ENCODE measurements at regions not wholly inside any gene's neighbourhood (a gene's known extent, or its start where the extent isn't known, plus 50 kb on each side); places are given as distances from the start of the nearest gene placed in this dataset.

- TF ChIP-seq MLX (CRISPR knock-in tag; IDR thresholded peaks at IDR 0.05) (no peak), MXD4 (CRISPR knock-in tag; IDR thresholded peaks at IDR 0.05; ENCODE audit: borderline replicate concordance) (no peak), ZNF671 (CRISPR knock-in tag; IDR thresholded peaks at IDR 0.05) (no peak), ZNF121 (CRISPR knock-in tag; IDR thresholded peaks at IDR 0.05) (no peak), NFE2L1 (CRISPR knock-in tag; IDR thresholded peaks at IDR 0.05) (no peak), NR3C1 (CRISPR knock-in tag; conservative IDR thresholded peaks at IDR 0.05; ENCODE audit: low read depth) (no peak), ZNF317 (CRISPR knock-in tag; IDR thresholded peaks at IDR 0.05; ENCODE audit: borderline replicate concordance, low read depth) (no peak), IRF2 (CRISPR knock-in tag; IDR thresholded peaks at IDR 0.05; ENCODE audit: borderline replicate concordance, low read depth) (no peak), TCF7 (CRISPR knock-in tag; IDR thresholded peaks at IDR 0.05; ENCODE audit: low read depth) (no peak), NR2C2 (CRISPR knock-in tag; IDR thresholded peaks at IDR 0.05) (no peak), HMGA2 (CRISPR knock-in tag; IDR thresholded peaks at IDR 0.05) (no peak)
Measured at GRCh38 chr14:29140016-29140415, 373.4 kb downstream of the FOXG1 start (continued).

GRCh38 chr14:29144621-29145020, 378.0 kb downstream of the FOXG1 start:
- Mint-ChIP-seq H3K4me1 (no peaks in the 10 kb centered on the region), H3K27me3 (ENCODE audit: low read depth) (no peaks in the 10 kb centered on the region), H3K4me3 (no peak overlapping the region), H3K36me3 (no peaks in the 10 kb centered on the region), H3K27ac (no peak overlapping the region), H3K9me3 (peaks cover 4% of the 10 kb centered on the region; the same call in 1 of the 2 replicates)
- POLR2A ChIA-PET, result interaction anchor here (0.6 kb wide), 1 partner anchor 378 kb away, joined by 5 read pairs; the partner anchor contains the start of gene FOXG1
- no peak for ATAC-seq
- DNase-seq (ENCODE audit: low spot score), result no peak
- CTCF ChIA-PET, result no interaction called here
- TF ChIP-seq NFATC4 (CRISPR knock-in tag; IDR thresholded peaks at IDR 0.05) (no peak), GABPB1 (CRISPR knock-in tag; IDR thresholded peaks at IDR 0.05) (no peak), TEAD1 (CRISPR knock-in tag; IDR thresholded peaks at IDR 0.05) (no peak), ZNF138 (CRISPR knock-in tag; conservative IDR thresholded peaks at IDR 0.05) (no peak), RELA (CRISPR knock-in tag; IDR thresholded peaks at IDR 0.05; ENCODE audit: borderline replicate concordance) (no peak), HMGXB4 (CRISPR knock-in tag; IDR thresholded peaks at IDR 0.05) (no peak), CTCF (IDR thresholded peaks at IDR 0.05) (no peak), E2F4 (CRISPR knock-in tag; IDR thresholded peaks at IDR 0.05; ENCODE audit: borderline replicate concordance, low read depth) (no peak), SMAD4 (CRISPR knock-in tag; IDR thresholded peaks at IDR 0.05) (no peak), CDX4 (CRISPR knock-in tag; IDR thresholded peaks at IDR 0.05; ENCODE audit: borderline replicate concordance) (no peak), ZNF416 (CRISPR knock-in tag; IDR thresholded peaks at IDR 0.05) (no peak), ZBTB43 (CRISPR knock-in tag; IDR thresholded peaks at IDR 0.05) (no peak)

All from WTC11 (cell line).